IPS DF 19.7 (cell line): ENCODE measurements at regions not wholly inside any gene's neighbourhood (a gene's known extent, or its start where the extent isn't known, plus 50 kb on each side); places are given as distances from the start of the nearest gene placed in this dataset.
"Not testable (repeated sequence)": the region's sequence is repeated elsewhere in the genome, so short reads cannot be mapped to it uniquely, and the experiment has no call there.

Experiments
- DNase-seq: peaks from one replicate; pipeline ENCODE4 v3.0.0-alpha.2; 2013; ENCODE audit warnings: low read depth, low spot score

DNA sequence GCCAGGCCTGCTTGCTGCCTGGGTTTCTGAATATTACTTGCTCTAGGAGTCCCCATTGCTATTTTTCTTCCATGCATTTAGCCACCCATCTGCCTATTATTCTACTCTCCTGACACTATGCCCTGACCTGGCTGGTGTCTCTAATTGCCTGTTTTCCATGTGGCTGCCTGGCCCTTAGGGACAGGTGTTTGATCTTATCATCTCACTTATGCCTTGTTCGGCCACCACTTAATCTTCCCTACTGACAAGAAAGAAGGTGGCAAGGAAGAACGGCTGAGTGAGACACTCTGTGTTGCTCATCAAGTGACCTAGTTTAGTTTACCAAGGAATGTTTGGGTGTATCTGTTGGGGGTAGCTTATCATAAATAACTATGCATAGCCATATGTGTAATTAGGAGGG lies 50.4 kb upstream of the RAPH1 start:
- no peak for DNase-seq

DNA sequence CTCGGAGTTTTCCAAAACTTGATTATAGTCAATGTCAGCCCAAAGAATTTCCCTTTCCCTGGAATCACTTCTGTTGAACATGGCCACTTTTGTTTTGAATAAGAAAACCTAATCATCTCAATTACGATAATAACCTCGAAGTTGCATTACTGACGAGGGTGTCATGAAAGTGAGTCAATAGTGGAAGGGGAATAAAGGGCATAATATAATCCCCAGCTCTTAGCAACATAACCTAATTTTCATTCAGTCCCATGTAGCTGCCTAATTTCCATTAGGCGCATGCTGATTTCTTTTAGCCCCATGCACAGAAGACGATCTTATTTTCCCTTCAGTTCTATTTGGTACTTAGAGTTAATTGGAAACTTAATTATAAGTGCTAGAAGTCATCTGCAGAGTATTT lies 51.1 kb upstream of the RAPH1 start:
- DNase-seq, result no peak

DNA sequence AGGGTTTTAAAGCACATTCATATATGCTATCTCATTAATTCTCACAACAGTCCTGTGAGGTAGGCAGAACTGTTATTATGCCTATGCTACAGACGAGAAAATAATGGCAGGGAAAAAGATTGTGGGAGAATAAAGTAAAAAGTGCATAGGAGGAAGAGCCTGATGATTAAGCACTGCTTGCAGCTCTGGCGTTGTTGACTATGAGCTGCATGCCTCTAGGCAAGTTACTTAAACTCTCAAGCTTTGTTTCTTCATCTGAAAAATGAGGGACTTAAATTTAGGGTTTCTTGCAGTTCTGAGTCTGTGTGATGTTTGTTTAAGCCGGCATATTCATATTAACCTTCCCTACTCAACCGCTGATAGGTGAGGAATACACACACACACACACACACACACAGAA lies 51.6 kb upstream of the RAPH1 start:
- no peak for DNase-seq

DNA sequence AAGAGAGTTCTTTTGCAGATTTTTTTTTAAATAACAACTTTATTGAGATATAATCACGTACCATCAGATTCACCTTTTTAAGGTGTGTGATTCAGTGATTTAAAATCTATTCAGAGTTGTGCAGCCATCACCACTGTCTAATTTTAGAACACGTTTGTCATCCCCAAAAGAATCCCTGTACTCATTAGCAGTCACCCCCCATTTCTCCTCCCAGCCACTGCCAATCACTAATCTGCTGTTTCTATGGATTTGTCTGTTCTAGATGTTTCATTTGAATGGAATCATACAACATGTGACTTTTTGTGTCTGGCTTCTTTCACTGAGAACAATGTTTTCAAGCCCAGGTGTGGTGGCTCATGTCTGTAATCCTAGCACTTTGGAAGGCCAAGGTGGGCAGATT lies 55.4 kb upstream of the RAPH1 start:
- DNase-seq, result no peak

DNA sequence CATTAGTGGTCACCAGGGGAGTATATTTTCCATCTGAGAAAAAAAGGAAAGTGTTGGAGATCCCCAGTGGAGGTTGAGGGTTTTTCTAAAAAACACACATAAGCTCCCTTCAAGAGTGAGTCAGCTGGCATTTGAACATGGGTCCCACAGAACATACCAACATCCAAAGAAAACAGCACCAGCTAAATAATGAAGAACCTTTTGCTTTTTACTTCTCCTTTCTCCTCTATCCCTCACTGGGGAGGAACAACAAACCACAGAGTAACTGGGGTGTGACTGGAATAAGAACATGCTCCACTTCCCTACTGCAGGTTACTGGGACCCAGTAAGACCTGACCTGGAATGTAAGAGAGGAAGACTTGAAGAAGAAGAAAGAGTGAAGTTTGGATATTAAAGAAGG lies 56.5 kb upstream of the RAPH1 start:
- DNase-seq, result no peak

DNA sequence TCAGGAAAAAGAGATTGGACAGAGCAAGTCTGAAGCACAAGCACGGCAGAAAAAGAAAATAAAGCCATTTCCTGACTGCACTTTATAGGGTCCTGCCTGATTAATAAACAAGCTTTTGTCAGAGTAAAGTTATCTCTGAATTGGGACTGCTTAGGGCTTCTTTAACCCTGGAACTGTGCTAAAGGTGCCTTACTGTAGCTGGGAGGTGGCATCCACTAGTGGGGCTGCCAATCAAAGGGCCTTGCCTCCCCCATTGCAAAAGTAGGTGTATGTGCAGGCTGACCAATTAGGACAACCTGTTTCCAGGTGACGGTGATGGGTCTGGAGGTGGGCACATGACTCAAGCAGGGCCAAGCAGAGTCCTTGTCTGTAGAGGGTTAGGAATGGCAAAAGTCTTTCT lies 57.4 kb upstream of the RAPH1 start:
- no peak for DNase-seq

DNA sequence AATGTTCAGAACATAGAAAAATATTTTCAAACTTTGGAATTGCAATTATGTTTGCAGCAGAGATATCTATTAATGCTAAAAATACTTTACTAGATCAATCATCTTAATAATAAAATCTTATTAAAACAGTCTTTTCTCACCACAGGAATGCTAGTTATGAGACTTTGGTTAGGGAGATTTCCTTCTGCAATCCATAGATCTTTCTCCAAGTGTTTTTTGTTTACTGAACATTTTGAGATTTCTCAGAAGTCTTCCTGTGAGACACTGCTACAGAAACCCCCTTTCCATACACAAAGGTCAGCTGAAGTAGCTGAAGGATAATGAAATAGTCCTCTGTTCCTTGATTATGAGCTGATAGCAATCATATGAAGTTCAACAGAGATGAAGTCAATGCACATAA lies 59.4 kb upstream of the RAPH1 start:
- no peak for DNase-seq

DNA sequence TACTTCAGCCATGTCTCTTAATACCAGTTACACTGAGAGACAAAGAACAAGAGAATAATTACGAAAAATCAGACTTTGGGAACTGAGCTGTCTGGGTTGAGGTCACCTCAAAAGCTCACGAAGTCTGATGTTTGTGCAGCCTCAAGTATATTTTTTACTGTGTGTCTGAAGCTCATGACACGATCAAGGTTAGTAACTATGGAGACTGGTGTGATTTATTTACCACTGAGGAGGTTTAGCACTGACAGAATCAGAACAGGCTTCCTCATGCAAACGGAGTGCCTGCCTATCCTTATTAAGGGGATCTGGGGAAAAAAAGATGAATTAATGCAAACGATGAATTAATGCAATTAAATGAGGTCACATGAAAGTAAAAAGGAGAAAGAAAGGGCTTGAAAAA lies 61.1 kb upstream of the RAPH1 start:
- DNase-seq, result no peak

DNA sequence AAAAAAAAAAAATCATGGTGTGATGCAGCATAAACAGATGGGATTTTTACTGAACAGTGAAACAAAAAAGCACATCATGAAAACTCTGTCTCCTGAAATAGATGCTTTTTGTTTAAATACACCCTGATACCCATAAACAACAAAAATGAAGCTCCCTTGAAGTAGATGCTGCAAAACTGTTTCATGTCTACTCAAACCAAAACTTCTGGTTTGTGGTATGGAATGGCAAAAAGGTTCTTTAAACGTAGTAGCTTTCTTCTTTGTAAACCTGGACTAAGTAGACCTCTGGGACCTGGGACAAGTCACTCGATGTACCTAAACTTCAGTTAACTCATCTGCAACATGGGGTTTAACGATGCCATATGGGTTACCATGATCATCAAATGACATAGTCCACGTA lies 64.4 kb upstream of the RAPH1 start:
- no peak for DNase-seq

DNA sequence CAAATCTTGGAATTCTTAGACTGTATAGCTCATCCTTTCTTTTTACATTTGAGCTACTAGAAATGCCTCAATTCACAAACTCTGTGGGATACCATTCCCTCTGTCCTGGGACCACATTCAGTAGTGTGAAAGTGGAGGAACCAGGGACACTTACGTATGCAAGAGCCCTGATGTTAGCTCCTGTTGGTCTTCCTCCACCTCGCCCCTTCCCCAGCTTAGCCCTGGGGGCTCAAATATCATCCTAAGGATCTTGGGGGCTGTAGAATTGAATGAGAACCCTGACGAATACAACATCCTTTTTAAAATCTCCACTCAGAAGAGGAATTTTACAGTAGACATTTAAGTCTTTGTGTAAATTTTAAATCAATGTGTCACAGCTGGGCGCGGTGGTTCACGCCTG lies 65.2 kb upstream of the RAPH1 start:
- DNase-seq, result peak; percentile 70

DNA sequence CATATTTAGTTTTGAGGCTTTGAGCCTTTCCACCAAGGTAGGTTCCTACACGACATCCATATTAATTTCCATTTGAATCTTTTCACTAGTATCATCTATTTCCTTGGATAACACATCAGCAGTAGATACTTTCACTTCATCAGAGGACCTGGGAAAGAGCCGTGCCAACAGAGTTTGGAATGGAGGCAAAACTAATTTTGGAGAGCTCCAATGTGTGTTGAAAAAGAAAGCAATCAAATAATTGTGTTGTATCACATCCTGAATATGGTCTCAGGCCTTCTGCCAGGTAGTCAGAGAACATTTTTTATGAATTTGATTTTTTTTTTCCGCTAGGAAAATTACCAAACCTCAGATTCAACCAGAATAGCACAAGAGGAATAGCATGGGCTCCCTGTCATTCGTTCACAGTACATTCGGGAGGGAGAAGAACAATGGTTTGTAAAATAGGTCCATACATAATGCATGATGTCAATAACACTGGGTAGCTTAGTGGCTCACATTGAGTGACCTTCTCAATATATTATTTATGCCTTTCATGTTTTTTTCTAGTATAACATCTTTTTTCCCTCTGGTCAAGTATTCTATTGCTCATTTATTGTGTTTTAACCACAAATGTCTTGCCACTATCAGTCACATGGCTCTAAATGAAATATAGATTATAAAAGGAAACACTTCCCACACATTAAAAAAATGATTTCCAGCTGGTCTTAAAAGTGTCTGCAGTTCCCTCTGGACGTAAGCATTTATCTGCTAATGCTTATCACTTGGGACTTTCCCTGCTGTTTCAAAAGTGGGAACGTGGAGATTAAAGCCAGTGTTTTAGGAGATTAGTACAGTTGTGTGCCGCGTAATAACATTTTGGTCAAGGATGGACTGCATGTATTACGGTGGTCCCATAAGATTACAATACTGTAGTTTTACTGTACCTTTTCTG lies 68.6 kb upstream of the RAPH1 start:
- no peak for DNase-seq

DNA sequence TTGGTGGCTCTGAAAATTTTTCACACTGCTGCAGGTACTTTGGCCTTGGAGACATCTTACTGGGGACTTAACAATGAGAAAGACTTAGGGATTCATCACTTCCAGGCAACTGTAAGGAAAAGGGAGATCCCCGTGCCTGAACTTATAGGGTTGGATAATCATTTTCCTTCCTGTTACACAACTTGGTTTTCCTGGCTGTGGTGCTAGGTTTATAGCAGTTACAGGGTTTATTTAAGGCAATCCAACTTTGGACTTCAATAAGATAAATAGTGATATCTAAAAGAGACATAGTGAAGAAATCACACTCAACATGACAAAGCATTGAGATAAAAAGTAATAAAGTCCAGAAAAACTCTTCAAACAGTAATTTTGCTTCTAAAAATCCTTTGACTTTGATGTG lies 70.2 kb upstream of the RAPH1 start:
- DNase-seq, result no peak

DNA sequence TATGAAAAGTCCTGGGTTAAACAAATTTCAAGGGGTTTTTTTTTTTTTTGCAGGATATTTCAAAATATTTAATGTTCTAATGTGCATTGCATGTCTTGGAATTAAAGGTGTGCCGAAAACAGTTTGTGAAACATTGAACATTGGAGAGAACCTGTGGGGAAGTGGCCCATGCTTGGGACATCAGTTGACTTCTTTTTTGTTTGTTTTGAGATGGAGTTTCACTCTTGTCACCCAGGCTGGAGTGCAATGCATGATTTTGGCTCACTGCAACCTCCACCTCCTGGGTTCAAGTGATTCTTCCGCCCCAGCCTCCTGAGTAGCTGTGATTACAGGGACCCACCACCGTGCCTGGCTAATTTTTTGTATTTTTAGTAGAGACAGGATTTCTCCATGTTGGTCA lies 71.0 kb upstream of the RAPH1 start:
- DNase-seq, result no peak

DNA sequence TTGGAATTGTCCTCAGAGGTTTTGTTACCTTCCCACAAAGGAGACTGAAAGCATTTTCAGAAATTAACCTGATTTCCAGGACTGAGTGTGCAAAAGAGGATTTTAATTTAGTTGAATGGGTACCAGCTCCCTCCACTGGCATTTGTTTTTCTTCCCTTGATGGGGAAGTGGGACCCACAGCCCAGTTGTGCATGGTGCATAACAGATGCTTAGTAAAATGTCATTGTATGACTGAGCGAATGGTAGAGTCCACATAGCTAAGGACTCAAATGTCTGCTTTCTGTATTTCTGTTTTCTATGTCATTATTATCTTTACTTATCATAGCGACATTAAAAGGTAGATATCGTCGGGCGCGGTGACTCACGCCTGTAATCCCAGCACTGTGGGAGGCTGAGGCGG lies 75.5 kb upstream of the RAPH1 start:
- no peak for DNase-seq

DNA sequence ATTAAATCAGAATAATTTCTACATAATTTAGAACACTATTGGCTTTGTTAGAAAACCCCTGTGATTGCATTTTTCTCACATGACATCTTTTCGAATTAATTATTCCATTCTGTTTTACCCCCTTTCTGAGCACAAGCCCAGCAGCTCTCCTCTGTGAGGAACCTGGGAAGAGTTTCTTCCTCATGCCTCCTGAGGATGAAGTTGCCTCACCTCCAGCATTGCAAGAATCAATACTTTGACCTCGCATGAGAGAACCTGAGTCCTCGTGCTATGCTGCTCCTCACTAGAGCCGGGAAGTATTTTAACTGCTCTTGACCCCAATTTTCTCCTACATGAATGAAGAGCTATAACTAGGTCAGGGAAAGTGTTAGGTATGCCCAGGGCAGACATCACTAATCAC lies 77.1 kb upstream of the RAPH1 start:
- DNase-seq, result no peak

DNA sequence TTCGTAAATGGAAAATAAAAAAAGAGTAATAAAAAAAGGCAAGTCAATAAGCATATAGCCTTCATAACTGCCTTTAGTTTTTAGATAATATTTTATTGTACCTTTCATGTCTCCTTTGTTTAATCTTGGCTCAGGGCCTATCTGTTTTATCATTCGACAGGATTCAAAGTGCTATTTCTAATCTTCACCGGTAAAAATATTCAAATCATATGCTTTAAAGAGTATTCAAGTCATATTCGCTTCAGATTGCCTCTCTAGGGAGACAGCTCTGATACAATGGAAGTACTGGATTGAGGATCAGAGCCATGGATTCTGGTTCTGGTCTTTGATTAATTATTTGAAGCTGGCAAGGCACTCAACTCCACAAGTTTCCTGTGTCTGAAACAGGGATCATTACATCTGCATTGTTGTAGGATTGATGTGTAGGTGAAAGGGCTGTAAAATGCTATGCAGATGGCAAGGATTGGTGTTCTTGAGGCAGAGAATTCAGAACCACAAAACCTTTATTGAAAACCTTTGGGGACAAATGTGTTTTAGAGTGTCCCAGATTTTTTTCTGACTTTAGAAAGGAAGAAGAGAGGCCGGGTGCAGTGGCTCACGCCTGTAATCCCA lies 84.3 kb upstream of the RAPH1 start:
- DNase-seq, result no peak

DNA sequence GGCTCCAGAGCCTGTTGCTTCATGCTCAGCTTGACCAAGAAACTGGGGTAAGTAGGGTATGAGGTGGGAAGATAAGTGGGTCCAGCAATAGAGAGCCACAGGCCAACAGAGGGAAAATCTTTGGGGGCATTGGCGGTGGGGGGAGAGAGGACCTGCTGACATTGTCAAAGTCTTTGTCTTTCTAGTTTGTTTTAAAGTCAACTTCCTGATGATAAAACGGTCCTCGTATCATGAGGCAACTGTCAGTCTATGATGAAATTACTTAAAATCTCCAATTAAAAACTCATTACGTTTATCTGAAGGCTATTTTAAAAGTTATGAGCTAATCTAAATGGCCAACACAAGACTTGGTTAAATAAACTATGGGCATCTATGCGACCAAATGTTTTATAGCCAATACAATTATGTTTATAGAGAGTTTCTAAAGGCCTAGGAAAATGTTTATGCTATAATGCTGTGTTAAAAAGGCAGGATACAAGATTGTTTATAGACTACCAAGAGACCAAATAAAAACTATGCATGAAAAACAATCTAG lies 84.4 kb upstream of the CD28 start:
- no peak for DNase-seq

DNA sequence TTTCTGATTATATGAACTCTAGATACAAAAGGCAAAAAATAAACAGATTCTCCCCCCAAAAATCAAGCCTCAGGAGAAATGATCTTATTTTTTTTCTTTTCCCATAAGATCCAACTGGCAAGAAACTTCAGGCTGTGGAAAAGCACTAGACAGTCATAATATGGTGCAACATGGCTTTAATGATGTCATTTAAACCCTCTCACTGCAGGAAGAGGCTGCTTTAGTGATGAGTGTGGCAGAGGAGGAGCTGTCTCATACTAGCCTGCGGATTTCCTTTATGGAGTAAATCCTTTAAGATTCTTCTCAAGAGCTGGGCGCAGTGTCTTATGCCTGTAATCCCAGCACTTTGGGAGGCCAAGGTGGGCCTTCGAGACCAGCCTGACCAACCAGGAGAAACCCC lies 83.3 kb upstream of the CD28 start:
- no peak for DNase-seq

DNA sequence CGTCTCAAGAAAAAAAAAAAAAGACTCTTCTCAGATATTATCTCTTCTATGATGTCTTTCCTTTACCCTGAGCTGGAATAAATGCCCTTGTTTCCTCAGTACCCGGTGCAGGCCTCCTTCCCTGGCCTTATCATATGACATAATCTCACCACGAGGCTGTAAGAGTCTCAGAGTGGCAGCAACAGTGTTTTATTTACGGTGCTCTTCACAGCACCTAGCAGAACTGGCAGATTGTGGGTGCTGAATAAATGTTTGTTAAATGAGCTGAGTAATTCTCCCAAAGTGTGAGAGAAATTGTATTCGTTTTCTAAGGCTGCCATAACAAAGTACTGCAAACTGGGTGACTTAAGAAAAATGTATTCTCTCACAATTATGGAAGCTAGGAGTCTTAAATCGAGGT lies 82.8 kb upstream of the CD28 start:
- DNase-seq, result no peak

DNA sequence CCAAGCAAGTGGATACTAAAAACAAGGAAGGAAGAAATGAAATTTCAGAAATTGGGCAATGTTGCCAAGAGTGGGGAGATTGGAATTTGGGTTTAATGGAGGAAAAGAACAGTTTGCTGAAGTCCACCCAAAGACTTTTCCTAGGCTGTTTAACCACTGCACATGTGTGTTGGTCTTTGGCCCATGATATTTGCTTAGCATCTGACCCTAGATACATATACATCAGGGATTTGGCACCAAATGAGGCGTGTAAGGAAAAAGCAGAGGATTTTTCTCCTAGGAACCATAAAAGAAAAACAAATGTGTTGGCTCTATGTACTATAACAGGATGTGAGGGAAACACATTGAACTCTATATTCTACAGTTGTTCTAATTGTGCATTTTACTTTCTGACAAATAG lies 80.7 kb upstream of the CD28 start:
- no peak for DNase-seq

DNA sequence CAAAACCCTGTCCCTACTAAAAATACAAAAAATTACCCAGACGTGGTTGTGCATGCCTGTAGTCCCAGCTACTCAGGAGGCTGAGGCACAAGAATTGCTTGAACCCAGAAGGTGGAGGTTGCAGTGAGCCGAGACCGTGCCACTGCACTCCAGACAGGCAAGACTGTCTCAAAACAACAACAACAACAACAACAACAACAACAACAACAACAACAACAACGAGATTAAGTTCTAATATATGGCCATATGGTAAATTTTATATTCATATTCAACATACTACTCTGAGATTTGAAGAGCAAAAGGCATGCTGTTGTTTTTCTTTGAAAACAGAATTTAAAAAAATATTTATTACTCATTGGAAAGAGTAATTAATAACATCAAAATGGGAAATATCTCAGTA lies 80.2 kb upstream of the CD28 start:
- not testable (repeated sequence) for DNase-seq

DNA sequence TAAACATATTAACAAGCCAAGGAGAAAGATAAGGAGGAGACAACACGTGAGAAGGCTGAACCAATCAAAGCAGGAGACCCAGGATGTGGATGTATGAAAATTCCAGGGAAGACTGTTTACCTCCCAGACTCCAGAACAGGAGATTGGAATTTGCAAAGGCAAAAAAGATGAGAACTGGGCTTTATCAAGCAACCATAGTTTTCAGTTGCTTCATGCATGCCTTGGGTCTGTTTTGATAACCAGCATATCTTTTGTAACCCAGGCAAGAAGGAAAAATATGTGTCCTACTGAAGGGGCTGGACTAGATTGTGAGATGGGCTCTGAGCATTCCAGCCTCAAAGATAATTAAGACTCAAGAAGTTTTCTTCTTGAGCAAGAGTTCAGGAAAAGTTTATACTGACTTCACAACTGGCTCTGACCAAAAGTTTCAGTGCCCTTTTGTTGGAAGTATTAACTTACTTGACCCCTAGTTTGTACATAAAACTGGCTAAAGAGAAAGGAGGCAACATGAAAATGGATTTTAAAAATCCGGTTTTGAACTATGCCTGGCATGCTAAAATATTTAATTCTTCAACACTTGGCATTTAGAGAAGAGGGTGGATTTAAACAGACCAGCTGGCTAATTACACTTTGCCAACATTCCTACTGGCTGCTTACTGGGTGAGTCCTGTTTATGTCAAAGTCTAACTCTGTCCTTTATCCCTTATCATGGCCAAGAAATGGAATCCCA lies 79.3 kb upstream of the CD28 start:
- DNase-seq, result no peak

DNA sequence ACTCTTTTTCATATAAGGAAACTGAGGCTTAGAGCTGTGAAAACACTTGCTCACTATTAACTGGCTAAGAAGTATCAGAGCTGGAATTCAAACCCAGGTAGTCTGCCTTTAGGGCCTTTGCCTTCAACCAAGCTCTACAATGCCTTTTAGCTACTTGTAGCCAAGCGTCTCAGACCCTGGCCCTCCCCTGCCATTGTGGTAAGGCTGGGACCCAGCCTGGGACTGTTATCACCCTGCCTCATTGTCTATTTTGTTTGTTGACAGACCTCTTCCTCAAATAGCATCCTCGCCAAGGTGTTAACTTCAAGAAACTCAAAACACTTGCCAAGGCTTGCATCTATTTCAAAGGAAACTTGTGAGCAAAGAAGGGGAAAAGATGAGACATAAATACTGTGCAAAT lies 76.7 kb upstream of the CD28 start:
- DNase-seq, result no peak
